Keratinocyte (primary cell): ENCODE measurements at regions not wholly inside any gene's neighbourhood (a gene's known extent, or its start where the extent isn't known, plus 50 kb on each side); places are given as distances from the start of the nearest gene placed in this dataset.

Experiments
- DNase-seq: peaks from one replicate; pipeline ENCODE4 v3.0.0-alpha.2; 2011; ENCODE audit warnings: low read depth, missing footprints, low spot score
- FAIRE-seq: peaks from 2 replicates; lab custom pipeline; 2011; peaks lifted over from hg19 to GRCh38; lab: Jason Lieb, UNC
- H2AFZ ChIP-seq: 2 replicates; pipeline ENCODE4 v1.6.0; 2012; ENCODE audit warnings: low read length, control low read depth, inconsistent platforms; ENCODE audit not compliant: control insufficient read depth
- H3K27ac ChIP-seq: 2 replicates; pipeline ENCODE4 v1.5.1; 2011; ENCODE audit warnings: low read length; ENCODE audit not compliant: control insufficient read depth, insufficient read depth
- H3K27me3 ChIP-seq: 3 replicates; pipeline ENCODE4 v1.6.0; 2011; ENCODE audit warnings: low read length; ENCODE audit not compliant: control insufficient read depth, insufficient read depth; ENCODE audit errors: extremely low read depth
- H3K36me3 ChIP-seq, 2 experiments: 2 replicates in 1 of 2; 3 replicates in 1 of 2; pipeline ENCODE4 v1.5.1; 2011; ENCODE audit warnings: low read length in 2 of 2, mild to moderate bottlenecking in 1 of 2; ENCODE audit not compliant: control insufficient read depth in 2 of 2, insufficient read depth in 2 of 2; ENCODE audit errors: extremely low read depth in 1 of 2
- H3K4me1 ChIP-seq: 3 replicates; pipeline ENCODE4 v1.5.1; 2011; ENCODE audit warnings: low read length; ENCODE audit not compliant: control insufficient read depth, insufficient read depth; ENCODE audit errors: extremely low read depth
- H3K4me2 ChIP-seq: 3 replicates; pipeline ENCODE4 v1.6.0; 2011; ENCODE audit warnings: low read depth, low read length; ENCODE audit not compliant: control insufficient read depth, insufficient read depth; ENCODE audit errors: extremely low read depth
- H3K4me3 ChIP-seq, 3 experiments: fragments of 200-600 bp in 1 of 3; sonication (generic) in 1 of 3; 2 replicates in 2 of 3; 3 replicates in 1 of 3; pipeline ENCODE4 v1.5.1; 2011 to 2016; ENCODE audit warnings: low read length in 3 of 3, mild to moderate bottlenecking in 3 of 3, control low read depth in 2 of 3, inconsistent platforms in 1 of 3, low read depth in 1 of 3, mixed read lengths in 1 of 3, mixed run types in 1 of 3, moderate library complexity in 1 of 3; ENCODE audit not compliant: control insufficient read depth in 2 of 3, insufficient read depth in 2 of 3; ENCODE audit errors: extremely low read depth in 1 of 3
- H3K79me2 ChIP-seq: 2 replicates; pipeline ENCODE4 v1.6.0; 2012; ENCODE audit warnings: low read length; ENCODE audit not compliant: control insufficient read depth, insufficient read depth
- H3K9ac ChIP-seq: 3 replicates; pipeline ENCODE4 v1.6.0; 2011; ENCODE audit warnings: low read length; ENCODE audit not compliant: control insufficient read depth, insufficient read depth; ENCODE audit errors: extremely low read depth
- H3K9me1 ChIP-seq: 3 replicates; pipeline ENCODE4 v1.6.0; 2011; ENCODE audit warnings: low read length; ENCODE audit not compliant: control insufficient read depth, insufficient read depth; ENCODE audit errors: extremely low read depth
- H3K9me3 ChIP-seq: 2 replicates; pipeline ENCODE4 v1.5.1; 2012; ENCODE audit warnings: low read depth, low read length; ENCODE audit not compliant: control insufficient read depth
- H4K20me1 ChIP-seq: 3 replicates; pipeline ENCODE4 v1.6.0; 2011; ENCODE audit warnings: low read length; ENCODE audit not compliant: control insufficient read depth, insufficient read depth; ENCODE audit errors: extremely low read depth
- CTCF ChIP-seq, 3 experiments: IDR thresholded peaks in 1 of 3; conservative IDR thresholded peaks in 1 of 3; optimal IDR thresholded peaks in 1 of 3; 2 replicates in 2 of 3; 3 replicates in 1 of 3; pipeline versions ENCODE3 to v1.5.1; 2011; ENCODE audit warnings: low read length in 3 of 3, mild to moderate bottlenecking in 3 of 3, moderate library complexity in 2 of 3, control low read depth in 1 of 3, inconsistent platforms in 1 of 3; ENCODE audit not compliant: insufficient read depth in 2 of 3; ENCODE audit errors: extremely low read depth in 1 of 3
- EZH2 ChIP-seq: IDR thresholded peaks from one replicate; pipeline ENCODE4 v1.6.1; 2012; ENCODE audit warnings: inconsistent platforms, mild to moderate bottlenecking, low read length, moderate library complexity
- dilution Hi-C: fragments of 300-500 bp; cut with MboI; formaldehyde crosslinking; loops from one replicate; pipeline ENCODE4 v1.7.0; 2020; ENCODE audit warnings: low sequenced_read_pairs; ENCODE audit not compliant: extremely low pct_ligation_motif_present

GRCh38 chr5:4245076-4245475, 649.4 kb downstream of the IRX1 start:
- Histone ChIP-seq H3K36me3 (no peaks in the 10 kb centered on the region), H3K9me3 (no peaks in the 10 kb centered on the region), H2AFZ (no peak overlapping the region), H3K27ac (no peak overlapping the region), H3K9me1 (no peaks in the 10 kb centered on the region), H4K20me1 (no peaks in the 10 kb centered on the region), H3K9ac (no peak overlapping the region), H3K4me1 (no peaks in the 10 kb centered on the region), H3K4me2 (no peak overlapping the region), H3K4me3 (no peak overlapping the region), H3K27me3 (no peaks in the 10 kb centered on the region), H3K79me2 (no peaks in the 10 kb centered on the region)
- dilution Hi-C loops, result no loop called here
- TF ChIP-seq EZH2 (no peak), CTCF (optimal IDR thresholded peaks at IDR 0.05 in 1 of 3, IDR thresholded peaks at IDR 0.05 in 1 of 3, conservative IDR thresholded peaks at IDR 0.05 in 1 of 3; ENCODE audit: extremely low read depth in 1 of 3, insufficient read depth in 2 of 3, low read length in 3 of 3) (no peak)
- FAIRE-seq, result no peak
- no peak for DNase-seq

GRCh38 chr5:4245511-4245910, 649.9 kb downstream of the IRX1 start:
- H4K20me1 ChIP-seq, result no peaks in the 10 kb centered on the region
- H3K4me1 ChIP-seq, result no peaks in the 10 kb centered on the region
- dilution Hi-C loops, result no loop called here
- FAIRE-seq (no peak), DNase-seq (no peak)
- H3K4me3 ChIP-seq, result no peak overlapping the region
- no peak overlapping the region for H3K9ac ChIP-seq
- no peaks in the 10 kb centered on the region for H3K36me3 ChIP-seq
- no peak overlapping the region for H3K4me2 ChIP-seq
- H3K27me3 ChIP-seq, result no peaks in the 10 kb centered on the region
- no peak overlapping the region for H3K27ac ChIP-seq
- TF ChIP-seq EZH2, result no peak
- TF ChIP-seq CTCF (optimal IDR thresholded peaks at IDR 0.05 in 1 of 3, IDR thresholded peaks at IDR 0.05 in 1 of 3, conservative IDR thresholded peaks at IDR 0.05 in 1 of 3; ENCODE audit: extremely low read depth in 1 of 3, insufficient read depth in 2 of 3, low read length in 3 of 3), result no peak
- no peak overlapping the region for H2AFZ ChIP-seq
- no peaks in the 10 kb centered on the region for H3K9me3 ChIP-seq
- H3K79me2 ChIP-seq, result no peaks in the 10 kb centered on the region
- H3K9me1 ChIP-seq, result no peaks in the 10 kb centered on the region
